ENCODE measurements at regions not wholly inside any gene's neighbourhood (a gene's known extent, or its start where the extent isn't known, plus 50 kb on each side); places are given as distances from the start of the nearest gene placed in this dataset.
A peak's percentile ranks its signal among the peaks of the same experiment; 100 is the strongest.

DNA sequence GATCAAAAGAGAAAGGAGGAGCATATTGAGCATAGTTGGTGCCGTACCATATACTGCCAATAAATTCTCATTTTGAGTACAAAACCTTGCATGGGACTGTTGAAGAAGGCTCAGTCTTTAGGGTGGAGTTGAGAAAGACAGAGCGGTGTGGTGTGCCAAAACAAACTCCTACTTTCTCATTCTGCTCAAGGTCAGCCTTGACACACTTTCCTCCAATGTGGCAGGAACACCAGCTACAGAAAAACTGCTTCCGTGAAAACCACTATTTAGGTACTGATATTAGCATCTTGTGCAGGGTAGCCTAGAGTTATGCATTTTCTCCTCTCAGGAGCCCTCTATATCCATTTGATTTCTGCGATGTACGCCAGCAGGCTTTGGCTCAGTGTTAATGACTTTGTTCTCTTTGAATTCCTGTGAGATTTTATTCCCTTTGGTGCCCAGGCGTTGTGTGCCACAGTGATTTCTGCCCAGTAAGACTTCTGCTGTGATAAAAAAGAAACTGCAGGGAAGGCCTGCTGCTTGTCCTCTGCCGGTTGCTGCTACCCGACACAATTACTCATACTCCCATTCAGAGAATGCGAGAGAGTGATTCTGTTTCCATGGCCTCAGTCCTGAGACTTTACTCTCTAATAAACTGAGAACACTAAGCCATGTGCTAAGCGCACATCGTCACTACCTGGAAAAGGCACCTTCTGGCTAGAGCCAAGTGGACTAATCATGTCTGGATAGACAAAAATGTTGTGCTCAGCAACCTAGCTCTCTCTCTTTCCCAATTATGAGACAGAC, 88.3 kb upstream of the MDM1 start:
- no peak overlapping the region for H3K4me3 ChIP-seq (ENCODE audit: low read depth, low read length)
- no peak for DNase-seq (ENCODE audit: low read depth)
- TF ChIP-seq, protein P1, sequence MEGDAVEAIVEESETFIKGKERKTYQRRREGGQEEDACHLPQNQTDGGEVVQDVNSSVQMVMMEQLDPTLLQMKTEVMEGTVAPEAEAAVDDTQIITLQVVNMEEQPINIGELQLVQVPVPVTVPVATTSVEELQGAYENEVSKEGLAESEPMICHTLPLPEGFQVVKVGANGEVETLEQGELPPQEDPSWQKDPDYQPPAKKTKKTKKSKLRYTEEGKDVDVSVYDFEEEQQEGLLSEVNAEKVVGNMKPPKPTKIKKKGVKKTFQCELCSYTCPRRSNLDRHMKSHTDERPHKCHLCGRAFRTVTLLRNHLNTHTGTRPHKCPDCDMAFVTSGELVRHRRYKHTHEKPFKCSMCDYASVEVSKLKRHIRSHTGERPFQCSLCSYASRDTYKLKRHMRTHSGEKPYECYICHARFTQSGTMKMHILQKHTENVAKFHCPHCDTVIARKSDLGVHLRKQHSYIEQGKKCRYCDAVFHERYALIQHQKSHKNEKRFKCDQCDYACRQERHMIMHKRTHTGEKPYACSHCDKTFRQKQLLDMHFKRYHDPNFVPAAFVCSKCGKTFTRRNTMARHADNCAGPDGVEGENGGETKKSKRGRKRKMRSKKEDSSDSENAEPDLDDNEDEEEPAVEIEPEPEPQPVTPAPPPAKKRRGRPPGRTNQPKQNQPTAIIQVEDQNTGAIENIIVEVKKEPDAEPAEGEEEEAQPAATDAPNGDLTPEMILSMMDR (IDR thresholded peaks at IDR 0.05; ENCODE audit: insufficient read depth, low read depth, low read length), result no peak

DNA sequence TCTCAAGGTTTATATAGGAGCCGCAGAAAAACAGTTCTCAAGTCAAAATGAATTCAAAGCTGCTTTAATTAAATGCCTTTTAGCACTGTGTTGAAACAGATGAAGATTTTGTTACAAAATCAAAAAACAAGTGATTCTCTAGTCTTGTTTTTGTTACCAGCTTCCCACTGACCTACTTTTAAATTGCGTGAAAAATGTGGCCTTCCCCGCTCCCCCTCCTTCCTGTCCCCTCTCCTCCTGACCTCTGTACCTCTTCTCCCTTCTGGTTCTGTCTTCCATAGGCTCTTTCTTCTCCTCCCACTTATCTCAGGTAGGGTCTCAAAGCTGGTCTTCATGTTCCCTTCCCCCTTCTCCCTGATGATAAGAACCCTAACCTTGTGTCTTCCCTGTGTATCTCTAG, 90.0 kb upstream of the MDM1 start:
- DNase-seq (ENCODE audit: low read depth), result no peak
- TF ChIP-seq, protein P1 (IDR thresholded peaks at IDR 0.05; ENCODE audit: insufficient read depth, low read depth, low read length), result no peak
- H3K4me3 ChIP-seq (ENCODE audit: low read depth, low read length), result no peak overlapping the region

DNA sequence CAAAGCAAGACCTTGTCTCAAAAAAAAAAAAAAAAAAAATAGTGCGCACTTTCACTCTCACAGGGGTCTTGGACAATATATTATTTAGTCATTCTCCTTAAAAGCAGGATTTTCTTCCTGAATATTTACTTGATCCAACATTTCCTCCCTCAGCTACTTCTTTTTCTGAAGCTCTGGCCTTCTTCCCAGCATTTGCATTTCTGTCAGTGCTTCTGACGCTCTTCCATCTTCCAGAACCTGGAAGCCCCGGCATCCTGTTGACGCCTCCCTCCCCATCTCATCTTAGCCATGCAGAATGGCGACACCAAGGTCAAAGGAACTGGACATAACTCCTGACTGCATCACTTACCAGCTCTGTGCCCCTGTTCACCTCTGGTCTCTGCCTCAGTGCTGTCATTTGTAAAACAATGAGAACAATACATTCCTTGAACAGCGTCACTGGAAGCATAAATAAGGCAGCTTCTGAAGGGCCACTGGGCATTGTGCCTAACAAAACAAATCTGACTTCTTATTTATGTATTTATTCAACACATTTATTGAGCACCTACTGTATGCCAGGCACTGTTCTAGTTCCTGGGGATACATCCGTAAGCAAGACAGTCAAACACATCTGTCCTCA, 90.9 kb upstream of the MDM1 start:
- TF ChIP-seq, protein P1 (IDR thresholded peaks at IDR 0.05; ENCODE audit: insufficient read depth, low read depth, low read length), result no peak
- no peak overlapping the region for H3K4me3 ChIP-seq (ENCODE audit: low read depth, low read length)
- DNase-seq (ENCODE audit: low read depth), result no peak

DNA sequence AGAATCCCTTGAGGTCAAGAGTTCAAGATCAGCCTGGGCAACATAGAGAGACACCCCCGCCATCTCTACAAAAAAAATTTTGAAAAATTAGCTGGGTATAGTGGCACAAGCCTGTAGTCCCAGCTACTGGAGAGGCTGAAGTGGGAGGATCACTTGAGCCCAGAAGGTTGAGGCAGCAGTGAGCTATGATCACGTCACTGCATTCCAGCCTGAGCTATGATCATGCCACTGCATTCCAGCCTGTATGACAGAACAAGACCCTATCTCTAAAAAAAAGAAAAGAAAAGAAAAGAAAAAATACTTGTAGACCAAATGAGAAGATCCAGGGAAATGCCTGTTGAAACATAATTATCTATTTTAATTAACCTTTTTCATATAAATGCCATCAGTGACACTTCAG, 93.8 kb upstream of the MDM1 start:
- H3K4me3 ChIP-seq (ENCODE audit: low read depth, low read length), result no peak overlapping the region
- DNase-seq (ENCODE audit: low read depth), result peak; percentile 55
- TF ChIP-seq, protein P1 (IDR thresholded peaks at IDR 0.05; ENCODE audit: insufficient read depth, low read depth, low read length), result no peak

DNA sequence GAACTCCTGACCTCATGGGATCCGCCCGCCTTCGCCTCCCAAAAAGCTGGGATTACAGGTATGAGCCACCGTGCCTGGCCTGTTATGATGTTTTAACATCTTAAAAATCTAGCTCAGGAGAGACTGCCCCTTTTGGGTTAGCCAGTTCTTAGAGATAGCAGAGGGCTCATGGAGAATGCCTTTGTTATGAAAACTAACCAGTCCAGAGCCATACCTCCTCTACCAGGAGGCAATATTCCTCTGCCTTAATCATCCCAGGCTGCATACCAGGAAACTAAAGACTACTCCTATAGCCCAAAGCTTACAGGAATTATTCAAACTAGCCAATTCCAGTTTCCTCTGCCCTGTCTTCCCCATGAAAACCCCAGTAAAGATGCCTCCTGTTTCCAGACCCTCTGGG, 96.0 kb upstream of the MDM1 start:
- no peak overlapping the region for H3K4me3 ChIP-seq (ENCODE audit: low read depth, low read length)
- no peak for DNase-seq (ENCODE audit: low read depth)
- TF ChIP-seq, protein P1 (IDR thresholded peaks at IDR 0.05; ENCODE audit: insufficient read depth, low read depth, low read length), result no peak

DNA sequence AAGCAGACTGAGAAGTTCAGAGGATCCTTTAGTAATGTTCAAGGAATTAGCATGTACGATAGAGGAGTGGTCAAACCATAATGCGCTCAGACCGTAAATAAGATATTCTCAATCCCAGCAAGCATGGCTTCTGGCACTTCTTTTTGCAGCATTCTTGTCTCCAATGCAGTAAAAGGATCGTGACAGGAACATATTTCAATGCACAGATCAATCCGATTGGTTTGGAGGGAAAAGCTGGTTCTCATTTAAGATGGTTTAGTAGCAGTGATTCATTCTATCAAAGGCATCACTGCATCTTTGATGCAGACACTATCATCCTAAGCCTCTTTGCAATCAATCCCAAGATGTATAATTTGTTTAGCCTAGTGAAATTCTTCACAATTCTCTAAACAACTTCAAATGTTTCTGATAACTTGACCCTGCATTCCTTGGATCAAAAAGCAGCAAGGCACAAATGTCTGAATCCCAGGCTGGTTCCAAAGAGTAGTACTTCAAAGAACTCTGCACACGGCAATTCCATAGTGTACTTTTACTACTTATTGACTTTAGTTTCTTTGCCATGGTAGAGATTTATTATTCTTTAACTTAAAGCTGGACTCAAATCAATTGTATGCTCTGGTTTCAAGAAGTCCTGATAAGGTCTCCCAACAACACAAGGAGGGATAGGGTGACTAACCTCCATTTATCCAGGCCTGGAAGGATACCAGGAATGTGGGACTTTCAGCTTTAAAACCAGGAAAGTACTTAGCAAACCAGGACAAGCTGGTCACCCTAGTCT, 96.8 kb upstream of the MDM1 start:
- TF ChIP-seq, protein P1 (IDR thresholded peaks at IDR 0.05; ENCODE audit: insufficient read depth, low read depth, low read length), result no peak
- no peak overlapping the region for H3K4me3 ChIP-seq (ENCODE audit: low read depth, low read length)
- peak; percentile 59 for DNase-seq (ENCODE audit: low read depth)

All from fibroblast of villous mesenchyme (primary cell).